GM12878 (cell line): ENCODE measurements at regions not wholly inside any gene's neighbourhood (a gene's known extent, or its start where the extent isn't known, plus 50 kb on each side); places are given as distances from the start of the nearest gene placed in this dataset.

Source experiments
- ATAC-seq: fragments of 200-7000 bp; cut with Tn5 transposase; 3 replicates; pipeline ENCODE4 v1.9.1; 2020; ENCODE audit warnings: mild to moderate bottlenecking, moderate library complexity
- BruUV-seq: library from RNA; stranded (reverse); fragments of 400-500 nt; replicated peaks from 2 replicates; lab custom pipeline; 2021; lab: Mats Ljungman, UMichigan
- CTCF ChIA-PET: fragments of 300-600 bp; sonication (Branson Sonifier 250); formaldehyde crosslinking; extraction: SDS; loops from one replicate; lab custom pipeline; 2021; ENCODE audit warnings: inconsistent platforms; lab: Yijun Ruan, JAX
- POLR2A ChIA-PET: fragments of 350-600 bp; formaldehyde crosslinking; extraction: SDS; loops from one replicate; lab custom pipeline; 2021; ENCODE audit warnings: inconsistent platforms; lab: Charles Lee
- RAD21 ChIA-PET: fragments of 300-600 bp; sonication (Branson Sonifier 250); formaldehyde crosslinking; loops from one replicate; lab custom pipeline; 2023; ENCODE audit warnings: antibody characterized with exemption; ENCODE audit not compliant: unreplicated experiment; lab: Charles Lee
- SMC1A ChIA-PET: fragments of 300-600 bp; sonication (Branson Sonifier 250); formaldehyde crosslinking; loops from one replicate; lab custom pipeline; 2023; ENCODE audit not compliant: unreplicated experiment, uncharacterized antibody; lab: Charles Lee
- DNase-seq: peaks from one replicate; pipeline ENCODE4 v3.0.0-alpha.2; 2011; ENCODE audit warnings: low read depth, low spot score
- FAIRE-seq: peaks from 3 replicates; lab custom pipeline; 2011; peaks lifted over from hg19 to GRCh38; lab: Jason Lieb, UNC
- H2AFZ ChIP-seq: 2 replicates; pipeline ENCODE4 v1.6.0; 2011; ENCODE audit warnings: low read depth, low read length, control low read depth; ENCODE audit not compliant: control insufficient read depth
- H3K27ac ChIP-seq: 2 replicates; pipeline ENCODE4 v1.5.1; 2011; ENCODE audit warnings: control low read depth; ENCODE audit not compliant: control insufficient read depth, insufficient read depth
- H3K27me3 ChIP-seq, 2 experiments: replicated peaks in 1 of 2; 2 replicates each; pipeline versions ENCODE4 v1.6.0 to v1.6.1; 2011; ENCODE audit warnings: low read length in 1 of 2; ENCODE audit not compliant: control insufficient read depth in 2 of 2, insufficient read depth in 2 of 2
- H3K36me3 ChIP-seq, 2 experiments: 2 replicates each; pipeline ENCODE4 v1.5.1; 2011; ENCODE audit warnings: low read length in 1 of 2; ENCODE audit not compliant: control insufficient read depth in 2 of 2, insufficient read depth in 2 of 2
- H3K4me1 ChIP-seq: 2 replicates; pipeline ENCODE4 v1.6.1; 2011; ENCODE audit warnings: mild to moderate bottlenecking, low read length, moderate library complexity, mixed read lengths; ENCODE audit not compliant: control insufficient read depth, insufficient read depth
- H3K4me2 ChIP-seq: 2 replicates; pipeline ENCODE4 v1.6.0; 2011; ENCODE audit warnings: control low read depth; ENCODE audit not compliant: control insufficient read depth, insufficient read depth
- H3K4me3 ChIP-seq: fragments of 200-600 bp; sonication (generic); 2 replicates; pipeline ENCODE4 v1.5.1; 2016
- H3K79me2 ChIP-seq: 2 replicates; pipeline ENCODE4 v1.6.0; 2011; ENCODE audit warnings: low read length; ENCODE audit not compliant: control insufficient read depth, insufficient read depth
- H3K9ac ChIP-seq: 2 replicates; pipeline ENCODE4 v1.8.0; 2011; ENCODE audit warnings: low read length, control low read depth, mixed read lengths; ENCODE audit not compliant: control insufficient read depth, insufficient read depth
- H3K9me3 ChIP-seq: replicated peaks from 3 replicates; pipeline ENCODE4 v1.5.1; 2011; ENCODE audit warnings: mild to moderate bottlenecking, low read length; ENCODE audit not compliant: control insufficient read depth, insufficient read depth
- H4K20me1 ChIP-seq: 2 replicates; pipeline ENCODE4 v1.6.0; 2011; ENCODE audit not compliant: control insufficient read depth, insufficient read depth
- BACH1 ChIP-seq: fragments of 450-650 bp; IDR thresholded peaks from 2 replicates; pipeline ENCODE4 v1.6.1; 2017; ENCODE audit warnings: mild to moderate bottlenecking, borderline replicate concordance
- BCL11A ChIP-seq: IDR thresholded peaks from 2 replicates; pipeline ENCODE4 v1.6.1; 2011; ENCODE audit warnings: low read depth, low read length
- CBX5 ChIP-seq: sonication (generic); IDR thresholded peaks from 2 replicates; pipeline ENCODE4 v1.6.1; 2016; ENCODE audit warnings: low read depth, moderate library complexity, mild to moderate bottlenecking, inconsistent platforms
- CEBPB ChIP-seq, 2 experiments: fragments of 150-350 bp in 1 of 2; IDR thresholded peaks; 2 replicates each; pipeline ENCODE4 v1.6.1; 2012 to 2014; ENCODE audit warnings: low read depth in 2 of 2, low read length in 2 of 2, borderline replicate concordance in 1 of 2, inconsistent platforms in 1 of 2
- CREB1 ChIP-seq: IDR thresholded peaks from 2 replicates; pipeline ENCODE4 v1.6.1; 2012; ENCODE audit warnings: low read depth, mild to moderate bottlenecking, inconsistent platforms
- EED ChIP-seq: sonication (generic); IDR thresholded peaks from 2 replicates; pipeline ENCODE4 v1.6.1; 2016; ENCODE audit warnings: antibody characterized with exemption, low read depth
- EP300 ChIP-seq, 2 experiments: fragments of 150-350 bp in 1 of 2; IDR thresholded peaks; 2 replicates each; pipeline ENCODE4 v1.6.1; 2011 to 2012; ENCODE audit warnings: low read depth in 2 of 2, low read length in 2 of 2, borderline replicate concordance in 1 of 2, improper control_type of control experiment in 1 of 2, inconsistent platforms in 1 of 2; ENCODE audit not compliant: control insufficient read depth in 1 of 2
- EZH2 ChIP-seq: IDR thresholded peaks from 2 replicates; pipeline ENCODE4 v1.6.1; 2012; ENCODE audit warnings: low read depth, mild to moderate bottlenecking, control low read depth, inconsistent platforms, low read length, borderline replicate concordance; ENCODE audit not compliant: control insufficient read depth
- FOXM1 ChIP-seq: IDR thresholded peaks from 2 replicates; pipeline ENCODE4 v1.6.1; 2012; ENCODE audit warnings: low read depth, mild to moderate bottlenecking, inconsistent platforms, low read length, moderate library complexity
- LARP7 ChIP-seq: fragments of 450-650 bp; IDR thresholded peaks from 2 replicates; pipeline ENCODE4 v1.6.1; 2017; ENCODE audit warnings: mild to moderate bottlenecking
- NFYB ChIP-seq: IDR thresholded peaks from 2 replicates; pipeline ENCODE4 v1.6.1; 2011; ENCODE audit warnings: low read depth, mild to moderate bottlenecking, low read length, improper control_type of control experiment, moderate library complexity; ENCODE audit not compliant: insufficient read depth
- NR2F1 ChIP-seq: fragments of 450-650 bp; conservative IDR thresholded peaks from 2 replicates; pipeline ENCODE4 v1.6.1; 2017; ENCODE audit warnings: mild to moderate bottlenecking
- PML ChIP-seq: IDR thresholded peaks from 2 replicates; pipeline ENCODE4 v1.6.1; 2012; ENCODE audit warnings: low read length, inconsistent platforms
- WGBS: methylation state at CpG from one replicate; pipeline ENCODE4 v1.1.6; 2016; ENCODE audit warnings: low lambda C conversion rate; ENCODE audit not compliant: insufficient replicate concordance, insufficient coverage; ENCODE audit errors: missing lambda C conversion rate; 5-methylcytosine and 5-hydroxymethylcytosine counted together
- in situ Hi-C: fragments of 300-500 bp; cut with MboI; formaldehyde crosslinking; loops from 9 replicates; pipeline ENCODE4 v1.14.3; 2018; ENCODE audit warnings: mixed read lengths
- intact Hi-C: fragments of 100-400 bp; cut with micrococcal nuclease; formaldehyde crosslinking; loops from one replicate; pipeline ENCODE4 v1.14.2; 2022; ENCODE audit not compliant: unreplicated experiment
- TF ChIP-seq, protein P1 (sequence below): fragments of 450-650 bp; IDR thresholded peaks from 2 replicates; pipeline ENCODE4 v1.6.1; 2017; ENCODE audit warnings: mild to moderate bottlenecking, moderate library complexity
- TF ChIP-seq, protein P2 (sequence below): fragments of 450-650 bp; IDR thresholded peaks from 2 replicates; pipeline ENCODE4 v1.6.1; 2017; ENCODE audit warnings: mild to moderate bottlenecking, moderate library complexity

DNA sequence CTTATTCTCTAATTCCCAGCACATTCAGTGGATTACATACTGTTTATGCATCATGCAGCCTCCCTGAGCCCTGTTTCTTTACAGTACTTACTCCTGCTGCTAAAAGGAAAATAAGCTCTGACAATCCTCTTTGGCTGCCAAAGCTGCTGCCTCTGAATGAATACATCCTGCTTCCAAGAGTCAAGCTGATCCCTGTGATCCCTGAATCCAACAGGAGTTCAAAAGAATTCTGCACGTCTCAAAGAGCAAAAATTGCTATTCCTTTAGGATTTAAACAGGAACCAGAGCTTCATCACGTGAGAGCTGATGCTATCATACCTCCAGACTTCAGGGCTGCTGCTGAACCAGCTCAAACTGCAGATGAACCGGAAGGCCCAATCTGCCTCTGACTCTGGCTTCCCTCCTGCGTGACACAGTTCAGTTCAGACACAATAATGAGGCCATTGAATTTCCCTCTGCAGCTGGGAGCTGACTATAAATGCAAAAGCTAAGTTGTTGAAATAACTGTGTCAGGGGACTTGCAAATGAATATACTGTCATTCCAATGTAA, 851.0 kb upstream of the PHF14 start:
- in situ Hi-C loops = no loop called here
- H3K4me2 ChIP-seq = no peak overlapping the region
- ChIA-PET SMC1A (no interaction called here), POLR2A (interaction anchor here (0.6 kb wide), 1 partner anchor 74 kb away, joined by 3 read pairs; no protein-coding TSS in a partner anchor), CTCF (interaction anchor here (1.2 kb wide), 1 partner anchor 12 kb away, joined by 3 read pairs; no protein-coding TSS in a partner anchor)
- no peak overlapping the region for H3K4me3 ChIP-seq
- TF ChIP-seq CREB1 (no peak), BCL11A (no peak), BACH1 (no peak), NFYB (no peak), EZH2 (no peak), PML (no peak), EP300 (IDR thresholded peaks at IDR 0.05; ENCODE audit: borderline replicate concordance in 1 of 2, control insufficient read depth in 1 of 2, low read depth in 2 of 2, low read length in 2 of 2) (no peak), FOXM1 (no peak), NR2F1 (no peak), EED (no peak), CBX5 (no peak), CEBPB (IDR thresholded peaks at IDR 0.05; ENCODE audit: borderline replicate concordance in 1 of 2, low read depth in 2 of 2, low read length in 2 of 2) (no peak), LARP7 (no peak)
- TF ChIP-seq, protein P1, sequence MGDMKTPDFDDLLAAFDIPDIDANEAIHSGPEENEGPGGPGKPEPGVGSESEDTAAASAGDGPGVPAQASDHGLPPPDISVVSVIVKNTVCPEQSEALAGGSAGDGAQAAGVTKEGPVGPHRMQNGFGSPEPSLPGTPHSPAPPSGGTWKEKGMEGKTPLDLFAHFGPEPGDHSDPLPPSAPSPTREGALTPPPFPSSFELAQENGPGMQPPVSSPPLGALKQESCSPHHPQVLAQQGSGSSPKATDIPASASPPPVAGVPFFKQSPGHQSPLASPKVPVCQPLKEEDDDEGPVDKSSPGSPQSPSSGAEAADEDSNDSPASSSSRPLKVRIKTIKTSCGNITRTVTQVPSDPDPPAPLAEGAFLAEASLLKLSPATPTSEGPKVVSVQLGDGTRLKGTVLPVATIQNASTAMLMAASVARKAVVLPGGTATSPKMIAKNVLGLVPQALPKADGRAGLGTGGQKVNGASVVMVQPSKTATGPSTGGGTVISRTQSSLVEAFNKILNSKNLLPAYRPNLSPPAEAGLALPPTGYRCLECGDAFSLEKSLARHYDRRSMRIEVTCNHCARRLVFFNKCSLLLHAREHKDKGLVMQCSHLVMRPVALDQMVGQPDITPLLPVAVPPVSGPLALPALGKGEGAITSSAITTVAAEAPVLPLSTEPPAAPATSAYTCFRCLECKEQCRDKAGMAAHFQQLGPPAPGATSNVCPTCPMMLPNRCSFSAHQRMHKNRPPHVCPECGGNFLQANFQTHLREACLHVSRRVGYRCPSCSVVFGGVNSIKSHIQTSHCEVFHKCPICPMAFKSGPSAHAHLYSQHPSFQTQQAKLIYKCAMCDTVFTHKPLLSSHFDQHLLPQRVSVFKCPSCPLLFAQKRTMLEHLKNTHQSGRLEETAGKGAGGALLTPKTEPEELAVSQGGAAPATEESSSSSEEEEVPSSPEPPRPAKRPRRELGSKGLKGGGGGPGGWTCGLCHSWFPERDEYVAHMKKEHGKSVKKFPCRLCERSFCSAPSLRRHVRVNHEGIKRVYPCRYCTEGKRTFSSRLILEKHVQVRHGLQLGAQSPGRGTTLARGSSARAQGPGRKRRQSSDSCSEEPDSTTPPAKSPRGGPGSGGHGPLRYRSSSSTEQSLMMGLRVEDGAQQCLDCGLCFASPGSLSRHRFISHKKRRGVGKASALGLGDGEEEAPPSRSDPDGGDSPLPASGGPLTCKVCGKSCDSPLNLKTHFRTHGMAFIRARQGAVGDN = no peak
- TF ChIP-seq, protein P2, sequence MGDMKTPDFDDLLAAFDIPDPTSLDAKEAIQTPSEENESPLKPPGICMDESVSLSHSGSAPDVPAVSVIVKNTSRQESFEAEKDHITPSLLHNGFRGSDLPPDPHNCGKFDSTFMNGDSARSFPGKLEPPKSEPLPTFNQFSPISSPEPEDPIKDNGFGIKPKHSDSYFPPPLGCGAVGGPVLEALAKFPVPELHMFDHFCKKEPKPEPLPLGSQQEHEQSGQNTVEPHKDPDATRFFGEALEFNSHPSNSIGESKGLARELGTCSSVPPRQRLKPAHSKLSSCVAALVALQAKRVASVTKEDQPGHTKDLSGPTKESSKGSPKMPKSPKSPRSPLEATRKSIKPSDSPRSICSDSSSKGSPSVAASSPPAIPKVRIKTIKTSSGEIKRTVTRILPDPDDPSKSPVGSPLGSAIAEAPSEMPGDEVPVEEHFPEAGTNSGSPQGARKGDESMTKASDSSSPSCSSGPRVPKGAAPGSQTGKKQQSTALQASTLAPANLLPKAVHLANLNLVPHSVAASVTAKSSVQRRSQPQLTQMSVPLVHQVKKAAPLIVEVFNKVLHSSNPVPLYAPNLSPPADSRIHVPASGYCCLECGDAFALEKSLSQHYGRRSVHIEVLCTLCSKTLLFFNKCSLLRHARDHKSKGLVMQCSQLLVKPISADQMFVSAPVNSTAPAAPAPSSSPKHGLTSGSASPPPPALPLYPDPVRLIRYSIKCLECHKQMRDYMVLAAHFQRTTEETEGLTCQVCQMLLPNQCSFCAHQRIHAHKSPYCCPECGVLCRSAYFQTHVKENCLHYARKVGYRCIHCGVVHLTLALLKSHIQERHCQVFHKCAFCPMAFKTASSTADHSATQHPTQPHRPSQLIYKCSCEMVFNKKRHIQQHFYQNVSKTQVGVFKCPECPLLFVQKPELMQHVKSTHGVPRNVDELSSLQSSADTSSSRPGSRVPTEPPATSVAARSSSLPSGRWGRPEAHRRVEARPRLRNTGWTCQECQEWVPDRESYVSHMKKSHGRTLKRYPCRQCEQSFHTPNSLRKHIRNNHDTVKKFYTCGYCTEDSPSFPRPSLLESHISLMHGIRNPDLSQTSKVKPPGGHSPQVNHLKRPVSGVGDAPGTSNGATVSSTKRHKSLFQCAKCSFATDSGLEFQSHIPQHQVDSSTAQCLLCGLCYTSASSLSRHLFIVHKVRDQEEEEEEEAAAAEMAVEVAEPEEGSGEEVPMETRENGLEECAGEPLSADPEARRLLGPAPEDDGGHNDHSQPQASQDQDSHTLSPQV = no peak
- TF ChIP-seq, all 136 proteins: peak for 0
- DNase-seq (no peak), FAIRE-seq (no peak), ATAC-seq (no peak)
- BruUV-seq = no TSS peak
- Histone ChIP-seq H3K79me2 (no peaks in the 10 kb centered on the region), H3K9ac (no peak overlapping the region), H3K4me1 (no peaks in the 10 kb centered on the region), H3K9me3 (no peaks in the 10 kb centered on the region), H3K27me3 (no peaks in the 10 kb centered on the region), H4K20me1 (no peaks in the 10 kb centered on the region), H3K36me3 (no peaks in the 10 kb centered on the region), H2AFZ (no peak overlapping the region), H3K27ac (no peak overlapping the region)
- RAD21 ChIA-PET = no interaction called here
- WGBS = 22% methylated on average over 4 of the region's 4 CpGs
- intact Hi-C loops = no loop called here
